HG02938 (cell line): ENCODE measurements at regions not wholly inside any gene's neighbourhood (a gene's known extent, or its start where the extent isn't known, plus 50 kb on each side); places are given as distances from the start of the nearest gene placed in this dataset.
"Not testable (repeated sequence)": the region's sequence is repeated elsewhere in the genome, so short reads cannot be mapped to it uniquely, and the experiment has no call there.

ENCODE experiments used
- ATAC-seq: cut with Tn5 transposase; IDR thresholded peaks from one replicate; pipeline ENCODE4 v1.9.1; 2021; ENCODE audit warnings: mild to moderate bottlenecking, moderate library complexity; ENCODE audit not compliant: unreplicated experiment

- ATAC-seq: no peak
Measured at GRCh38 chr13:31605076-31605860, 134.1 kb upstream of the RXFP2 start.

GRCh38 chr13:31607531-31607930, 131.8 kb upstream of the RXFP2 start:
- ATAC-seq: not testable (repeated sequence)

GRCh38 chr13:31608780-31609179, 130.5 kb upstream of the RXFP2 start:
- not testable (repeated sequence) for ATAC-seq

- ATAC-seq: no peak
Measured at GRCh38 chr13:31610270-31610998, 128.9 kb upstream of the RXFP2 start.

- ATAC-seq: no peak
Measured at GRCh38 chr13:31611214-31611613, 128.1 kb upstream of the RXFP2 start.

- ATAC-seq: no peak
Measured at GRCh38 chr13:31614073-31614472, 125.3 kb upstream of the RXFP2 start.

GRCh38 chr13:31614704-31615103, 124.6 kb upstream of the RXFP2 start:
- no peak for ATAC-seq

GRCh38 chr13:31625115-31625514, 114.2 kb upstream of the RXFP2 start:
- no peak for ATAC-seq

- no peak for ATAC-seq
Measured at GRCh38 chr13:31627097-31627845, 112.1 kb upstream of the RXFP2 start.

GRCh38 chr13:31629085-31629780, 110.1 kb upstream of the RXFP2 start:
- no peak for ATAC-seq

GRCh38 chr13:31631071-31631470, 108.3 kb upstream of the RXFP2 start:
- no peak for ATAC-seq

GRCh38 chr13:31631746-31632145, 107.6 kb upstream of the RXFP2 start:
- ATAC-seq: no peak

- no peak for ATAC-seq
Measured at GRCh38 chr13:31638577-31638976, 100.7 kb upstream of the RXFP2 start.

- ATAC-seq: no peak
Measured at GRCh38 chr13:31639443-31640163, 99.7 kb upstream of the RXFP2 start.

GRCh38 chr13:31649766-31650165, 89.6 kb upstream of the RXFP2 start:
- no peak for ATAC-seq

- ATAC-seq: no peak
Measured at GRCh38 chr13:31653730-31654129, 85.6 kb upstream of the RXFP2 start.

- ATAC-seq: no peak
Measured at GRCh38 chr13:31663880-31664585, 75.3 kb upstream of the RXFP2 start.

GRCh38 chr13:31670831-31671617, 68.3 kb upstream of the RXFP2 start:
- ATAC-seq: no peak

- ATAC-seq: no peak
Measured at GRCh38 chr13:31674051-31674450, 65.3 kb upstream of the RXFP2 start.
